ENCODE measurements at regions not wholly inside any gene's neighbourhood (a gene's known extent, or its start where the extent isn't known, plus 50 kb on each side); places are given as distances from the start of the nearest gene placed in this dataset.
"Not testable (repeated sequence)": the region's sequence is repeated elsewhere in the genome, so short reads cannot be mapped to it uniquely, and the experiment has no call there.

DNA sequence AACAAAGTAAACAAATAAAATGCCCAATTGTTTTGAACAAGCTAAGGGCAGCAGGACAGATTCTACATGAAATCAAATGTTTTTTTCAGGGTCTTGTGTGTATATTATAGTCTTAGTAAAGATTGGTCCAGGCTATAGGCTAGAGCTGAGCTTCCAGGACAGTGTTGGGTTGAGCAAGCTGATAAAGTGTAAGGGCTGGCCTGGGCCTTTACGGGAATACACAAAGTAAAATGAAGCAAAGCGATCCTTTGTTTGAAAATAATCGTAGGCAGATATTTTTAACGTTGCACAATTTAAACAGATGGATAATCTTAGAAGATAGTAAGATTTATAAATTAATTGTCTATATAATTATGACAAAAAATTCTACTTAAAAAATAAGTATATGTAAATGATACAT lies 1204.6 kb downstream of the OTOL1 start:
- no peak overlapping the region for H3K4me3 ChIP-seq (ENCODE audit: low read depth, low read length)
- no peaks in the 10 kb centered on the region for H3K27me3 ChIP-seq (ENCODE audit: control insufficient read depth, insufficient read depth, low read length)
- H2AFZ ChIP-seq, result no peak overlapping the region
- TF ChIP-seq, protein P1, sequence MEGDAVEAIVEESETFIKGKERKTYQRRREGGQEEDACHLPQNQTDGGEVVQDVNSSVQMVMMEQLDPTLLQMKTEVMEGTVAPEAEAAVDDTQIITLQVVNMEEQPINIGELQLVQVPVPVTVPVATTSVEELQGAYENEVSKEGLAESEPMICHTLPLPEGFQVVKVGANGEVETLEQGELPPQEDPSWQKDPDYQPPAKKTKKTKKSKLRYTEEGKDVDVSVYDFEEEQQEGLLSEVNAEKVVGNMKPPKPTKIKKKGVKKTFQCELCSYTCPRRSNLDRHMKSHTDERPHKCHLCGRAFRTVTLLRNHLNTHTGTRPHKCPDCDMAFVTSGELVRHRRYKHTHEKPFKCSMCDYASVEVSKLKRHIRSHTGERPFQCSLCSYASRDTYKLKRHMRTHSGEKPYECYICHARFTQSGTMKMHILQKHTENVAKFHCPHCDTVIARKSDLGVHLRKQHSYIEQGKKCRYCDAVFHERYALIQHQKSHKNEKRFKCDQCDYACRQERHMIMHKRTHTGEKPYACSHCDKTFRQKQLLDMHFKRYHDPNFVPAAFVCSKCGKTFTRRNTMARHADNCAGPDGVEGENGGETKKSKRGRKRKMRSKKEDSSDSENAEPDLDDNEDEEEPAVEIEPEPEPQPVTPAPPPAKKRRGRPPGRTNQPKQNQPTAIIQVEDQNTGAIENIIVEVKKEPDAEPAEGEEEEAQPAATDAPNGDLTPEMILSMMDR (IDR thresholded peaks at IDR 0.05), result no peak
- no peak overlapping the region for H3K27ac ChIP-seq
- no peak overlapping the region for H3K4me2 ChIP-seq (ENCODE audit: low read length)
- no peaks in the 10 kb centered on the region for H3K4me1 ChIP-seq
- no peaks in the 10 kb centered on the region for H3K9me3 ChIP-seq (ENCODE audit: control insufficient read depth, low read length)
- H3K79me2 ChIP-seq, result no peaks in the 10 kb centered on the region
- H3K36me3 ChIP-seq (ENCODE audit: control insufficient read depth, insufficient read depth, low read length), result no peaks in the 10 kb centered on the region
- H3K9ac ChIP-seq, result no peak overlapping the region

GRCh38 chr3:162702768-162703385 lies 1206.3 kb downstream of the OTOL1 start:
- H3K27me3 ChIP-seq (ENCODE audit: control insufficient read depth, insufficient read depth, low read length), result no peaks in the 10 kb centered on the region
- H3K9ac ChIP-seq, result no peak overlapping the region
- no peaks in the 10 kb centered on the region for H3K4me1 ChIP-seq
- H3K4me2 ChIP-seq (ENCODE audit: low read length), result no peak overlapping the region
- H3K4me3 ChIP-seq (ENCODE audit: low read depth, low read length), result no peak overlapping the region
- no peaks in the 10 kb centered on the region for H3K36me3 ChIP-seq (ENCODE audit: control insufficient read depth, insufficient read depth, low read length)
- no peaks in the 10 kb centered on the region for H3K79me2 ChIP-seq
- TF ChIP-seq, protein P1 (IDR thresholded peaks at IDR 0.05), result no peak
- H3K27ac ChIP-seq, result no peak overlapping the region
- H2AFZ ChIP-seq, result no peak overlapping the region
- no peaks in the 10 kb centered on the region for H3K9me3 ChIP-seq (ENCODE audit: control insufficient read depth, low read length)

DNA sequence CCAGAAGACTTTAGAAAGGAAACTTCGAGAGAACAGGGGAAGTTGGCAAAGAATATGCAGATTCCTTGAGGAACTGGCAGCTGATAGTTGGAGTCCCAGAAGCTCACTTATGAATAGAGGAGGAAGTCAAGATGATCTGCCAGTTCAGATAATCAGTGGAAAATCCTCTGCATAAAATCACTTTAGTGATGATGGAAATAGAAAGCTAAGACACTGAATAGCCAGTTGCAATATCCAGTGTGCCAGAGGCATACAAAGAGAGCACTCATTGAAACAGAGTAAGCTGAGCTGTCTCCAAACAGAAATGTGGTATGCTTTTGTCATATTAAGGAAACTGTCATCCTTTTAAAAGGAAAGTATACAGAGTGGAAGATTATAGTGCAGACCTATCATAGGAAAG lies 1207.6 kb downstream of the OTOL1 start:
- Histone ChIP-seq H3K36me3 (ENCODE audit: control insufficient read depth, insufficient read depth, low read length) (no peaks in the 10 kb centered on the region), H3K4me1 (no peaks in the 10 kb centered on the region), H2AFZ (no peak overlapping the region), H3K4me2 (ENCODE audit: low read length) (no peak overlapping the region), H3K9me3 (ENCODE audit: control insufficient read depth, low read length) (no peaks in the 10 kb centered on the region), H3K4me3 (ENCODE audit: low read depth, low read length) (no peak overlapping the region), H3K79me2 (no peaks in the 10 kb centered on the region), H3K9ac (no peak overlapping the region), H3K27ac (no peak overlapping the region), H3K27me3 (ENCODE audit: control insufficient read depth, insufficient read depth, low read length) (no peaks in the 10 kb centered on the region)
- TF ChIP-seq, protein P1 (IDR thresholded peaks at IDR 0.05), result no peak

- H3K79me2 ChIP-seq, result no peaks in the 10 kb centered on the region
- H2AFZ ChIP-seq, result no peak overlapping the region
- no peak overlapping the region for H3K9ac ChIP-seq
- H3K4me3 ChIP-seq (ENCODE audit: low read depth, low read length), result no peak overlapping the region
- no peaks in the 10 kb centered on the region for H3K4me1 ChIP-seq
- no peaks in the 10 kb centered on the region for H3K36me3 ChIP-seq (ENCODE audit: control insufficient read depth, insufficient read depth, low read length)
- no peaks in the 10 kb centered on the region for H3K9me3 ChIP-seq (ENCODE audit: control insufficient read depth, low read length)
- TF ChIP-seq, protein P1 (IDR thresholded peaks at IDR 0.05), result no peak
- H3K4me2 ChIP-seq (ENCODE audit: low read length), result no peak overlapping the region
- no peaks in the 10 kb centered on the region for H3K27me3 ChIP-seq (ENCODE audit: control insufficient read depth, insufficient read depth, low read length)
- no peak overlapping the region for H3K27ac ChIP-seq
These were observed 1208.3 kb downstream of the OTOL1 start for GRCh38 chr3:162704799-162705385.

GRCh38 chr3:162708394-162708793 lies 1211.8 kb downstream of the OTOL1 start:
- not testable (repeated sequence) for H3K36me3 ChIP-seq (ENCODE audit: control insufficient read depth, insufficient read depth, low read length); H3K27me3 ChIP-seq (ENCODE audit: control insufficient read depth, insufficient read depth, low read length); H3K4me1 ChIP-seq; H3K4me3 ChIP-seq (ENCODE audit: low read depth, low read length); H3K9ac ChIP-seq; H3K9me3 ChIP-seq (ENCODE audit: control insufficient read depth, low read length); H3K79me2 ChIP-seq; H2AFZ ChIP-seq; H3K4me2 ChIP-seq (ENCODE audit: low read length); H3K27ac ChIP-seq

GRCh38 chr3:162708942-162709706 lies 1212.5 kb downstream of the OTOL1 start:
- H2AFZ ChIP-seq; H3K79me2 ChIP-seq; H3K9me3 ChIP-seq (ENCODE audit: control insufficient read depth, low read length); H3K27me3 ChIP-seq (ENCODE audit: control insufficient read depth, insufficient read depth, low read length); H3K27ac ChIP-seq; H3K4me2 ChIP-seq (ENCODE audit: low read length); H3K36me3 ChIP-seq (ENCODE audit: control insufficient read depth, insufficient read depth, low read length); H3K9ac ChIP-seq; H3K4me1 ChIP-seq; H3K4me3 ChIP-seq (ENCODE audit: low read depth, low read length): not testable (repeated sequence)

Data from parathyroid adenoma (tissue), 2 donors.